ENCODE measurements at regions not wholly inside any gene's neighbourhood (a gene's known extent, or its start where the extent isn't known, plus 50 kb on each side); places are given as distances from the start of the nearest gene placed in this dataset.
"Not testable (repeated sequence)": the region's sequence is repeated elsewhere in the genome, so short reads cannot be mapped to it uniquely, and the experiment has no call there.

DNA sequence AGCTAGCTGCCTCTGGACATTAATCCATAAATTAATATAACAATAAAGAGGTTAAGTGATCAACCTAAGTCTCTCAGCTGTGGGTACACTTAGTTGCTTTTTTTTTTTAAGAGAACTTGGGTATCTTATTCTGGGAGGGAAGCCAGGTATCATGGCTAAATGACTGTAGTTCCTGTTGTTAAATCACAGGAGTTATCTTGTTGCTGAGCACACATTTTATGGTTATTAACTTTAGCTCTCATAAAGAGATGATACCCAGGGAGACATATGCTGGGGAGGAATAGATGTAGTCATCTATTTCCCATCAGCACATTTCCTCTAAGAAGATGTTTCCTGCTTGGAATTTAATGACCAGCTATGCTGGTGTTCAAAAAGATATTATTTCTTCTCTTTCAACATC, 227.8 kb downstream of the PTGER3 start:
- DNase-seq (ENCODE audit: low spot score): no peak

DNA sequence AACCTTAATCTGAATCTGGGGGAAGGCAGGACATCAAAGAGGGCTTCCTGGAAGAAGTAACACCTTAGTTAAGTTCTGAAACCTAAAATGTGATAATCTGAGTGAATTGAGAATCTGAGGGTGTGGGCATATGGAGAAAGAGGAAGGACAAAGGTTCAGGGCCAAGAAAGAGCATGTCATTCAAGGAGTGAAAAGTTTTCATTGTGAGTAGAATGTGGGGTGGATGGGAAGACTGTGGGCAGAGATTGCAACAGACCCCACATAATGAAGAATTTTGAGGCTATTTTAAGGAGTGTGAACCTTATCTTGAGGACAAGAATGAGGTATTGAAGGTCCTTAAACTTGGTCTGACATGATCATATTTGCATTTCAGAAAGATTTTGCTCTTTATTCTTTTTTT, 227.2 kb downstream of the PTGER3 start:
- DNase-seq (ENCODE audit: low spot score): no peak

DNA sequence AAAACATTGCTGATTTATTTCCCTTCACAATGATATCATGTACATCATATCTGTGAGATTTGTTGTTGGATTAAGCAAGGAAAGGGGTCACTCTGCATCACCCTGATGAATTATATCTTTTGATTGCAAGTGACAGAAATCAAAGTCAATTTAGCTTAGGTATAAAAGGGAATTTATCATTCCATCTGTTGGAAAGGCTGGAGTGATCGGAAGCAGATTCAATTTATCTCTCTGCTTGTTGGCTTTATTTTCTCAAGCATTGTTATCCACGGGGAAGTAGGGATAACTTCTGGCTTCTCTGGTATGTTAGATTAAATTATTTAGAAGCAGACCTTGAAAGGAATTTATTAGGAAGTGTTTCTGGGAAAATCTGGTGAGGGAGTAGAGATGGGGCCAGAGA, 226.6 kb downstream of the PTGER3 start:
- no peak for DNase-seq (ENCODE audit: low spot score)

DNA sequence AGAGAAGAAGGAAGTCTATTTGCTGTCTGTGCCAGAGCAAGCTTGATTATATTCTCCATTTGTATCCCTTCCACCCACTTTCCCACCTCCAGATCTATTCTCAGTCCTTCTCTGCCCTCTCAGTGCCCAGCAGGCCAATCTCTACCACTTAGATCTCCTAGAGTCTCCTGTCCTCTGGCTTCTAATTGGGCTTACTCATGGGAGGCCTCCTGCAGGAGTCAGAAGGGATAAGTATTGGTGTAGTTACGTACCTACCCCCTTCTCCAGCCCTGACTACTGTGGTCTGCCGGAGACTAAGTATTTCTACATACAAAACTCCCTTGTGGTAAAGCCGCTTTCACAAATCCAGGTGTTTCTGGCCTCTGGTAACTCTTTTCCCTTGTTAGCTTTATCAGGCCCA, 221.2 kb downstream of the PTGER3 start:
- DNase-seq (ENCODE audit: low spot score): no peak

DNA sequence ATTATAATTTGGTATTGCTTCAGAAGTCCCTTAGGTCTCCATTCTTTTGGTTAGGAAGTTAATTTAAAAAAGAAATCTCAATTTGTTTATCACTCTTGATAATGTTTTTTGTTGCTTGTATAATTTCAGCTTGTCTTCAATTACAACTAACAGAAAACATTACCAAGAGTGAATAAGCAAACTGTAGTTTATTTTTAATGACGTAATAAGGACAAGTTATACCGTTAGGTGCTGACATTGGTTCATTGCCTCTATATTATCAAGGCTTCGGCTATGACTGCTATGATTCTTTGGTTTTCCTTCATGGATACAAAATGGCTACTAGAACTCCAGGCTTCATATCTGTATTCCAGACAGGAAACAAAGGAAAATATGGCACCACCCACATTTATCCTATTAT, 220.6 kb downstream of the PTGER3 start:
- DNase-seq (ENCODE audit: low spot score): no peak

DNA sequence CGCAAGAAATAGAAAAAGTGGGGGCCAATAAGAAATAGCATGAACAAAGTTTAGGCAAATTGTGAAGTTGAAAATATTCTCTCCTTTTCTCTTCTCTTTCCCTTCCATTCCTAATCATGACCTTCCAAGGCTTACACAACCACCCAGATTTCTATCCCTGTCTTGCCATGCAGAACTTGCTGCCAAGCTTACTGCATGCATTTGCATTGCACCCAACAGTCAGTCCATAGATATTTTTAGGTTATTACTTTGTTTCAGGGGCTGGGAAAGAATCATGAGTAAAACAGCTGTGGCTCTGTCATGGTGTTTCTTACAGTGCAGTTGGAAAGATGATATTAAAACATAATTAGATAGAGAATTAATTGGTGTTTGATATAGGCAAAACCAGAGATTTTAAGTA, 219.4 kb downstream of the PTGER3 start:
- no peak for DNase-seq (ENCODE audit: low spot score)

DNA sequence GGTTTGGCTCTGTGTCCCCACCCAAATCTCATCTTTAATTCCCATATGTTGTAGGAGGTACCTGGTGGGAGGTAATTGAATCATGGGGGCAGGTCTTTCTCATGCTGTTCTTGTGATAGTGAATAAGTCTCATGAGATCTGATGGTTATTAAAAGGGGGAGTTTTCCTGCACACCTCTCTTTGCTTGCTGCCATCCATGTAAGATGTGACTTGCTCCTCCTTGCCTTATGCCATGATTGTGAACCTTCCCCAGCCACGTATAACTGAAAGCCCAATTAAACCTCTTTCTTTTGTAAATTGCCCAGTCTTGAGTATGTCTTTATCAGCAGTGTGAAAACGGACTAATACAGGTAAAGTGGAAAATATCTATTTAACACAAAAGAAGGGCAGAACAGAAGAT, 213.3 kb downstream of the PTGER3 start:
- DNase-seq (ENCODE audit: low spot score): not testable (repeated sequence)

DNA sequence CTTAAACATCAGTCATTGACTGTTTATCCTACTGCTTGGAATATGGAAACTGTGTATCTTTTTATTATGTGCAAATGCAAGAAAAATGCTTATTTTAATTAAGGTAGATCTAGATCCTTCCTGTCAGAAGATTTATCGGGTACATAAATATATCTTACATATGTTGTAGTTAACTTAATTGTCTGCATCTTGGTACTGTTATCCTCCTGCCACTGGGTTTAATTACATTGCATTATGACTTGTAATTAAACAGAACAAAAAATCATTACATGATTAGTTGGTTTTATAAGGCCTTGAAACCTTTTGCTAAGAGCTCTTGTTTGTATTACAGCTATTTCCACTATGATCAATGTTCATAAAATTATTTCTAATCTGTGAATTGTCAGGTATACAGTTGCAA, 211.2 kb downstream of the PTGER3 start:
- no peak for DNase-seq (ENCODE audit: low spot score)

DNA sequence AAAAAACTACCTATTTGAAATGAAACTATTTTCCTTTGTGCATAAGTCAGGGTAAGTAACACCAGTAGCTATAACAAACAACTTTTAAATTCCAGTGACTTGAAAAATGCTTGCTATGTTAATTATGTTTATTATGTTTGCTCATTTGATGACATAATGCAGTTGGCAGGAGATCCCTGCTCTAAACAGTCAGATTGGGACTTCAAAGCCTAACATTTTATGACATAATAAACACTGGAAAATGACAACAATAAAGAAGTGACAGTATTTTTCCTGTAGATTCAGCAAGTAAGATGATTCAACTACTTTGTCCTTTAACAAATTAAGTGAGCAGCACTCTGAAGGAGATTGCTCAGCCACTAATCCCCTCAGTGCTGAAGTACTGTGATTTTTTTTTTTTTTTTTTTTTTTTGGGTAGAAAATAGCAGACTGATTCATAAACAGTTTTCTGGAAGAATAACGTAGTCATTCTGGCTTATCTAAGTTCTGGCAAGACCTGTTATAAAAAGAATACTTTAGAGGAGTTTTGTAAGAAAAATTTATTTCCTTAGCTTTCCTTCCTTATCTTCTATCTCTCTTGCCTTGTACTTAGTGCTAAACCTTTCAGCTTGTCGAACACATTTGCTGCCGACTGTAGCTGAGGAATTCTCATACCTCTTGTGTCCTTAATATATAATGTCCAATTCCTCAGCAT, 207.2 kb downstream of the PTGER3 start:
- DNase-seq (ENCODE audit: low spot score): no peak

DNA sequence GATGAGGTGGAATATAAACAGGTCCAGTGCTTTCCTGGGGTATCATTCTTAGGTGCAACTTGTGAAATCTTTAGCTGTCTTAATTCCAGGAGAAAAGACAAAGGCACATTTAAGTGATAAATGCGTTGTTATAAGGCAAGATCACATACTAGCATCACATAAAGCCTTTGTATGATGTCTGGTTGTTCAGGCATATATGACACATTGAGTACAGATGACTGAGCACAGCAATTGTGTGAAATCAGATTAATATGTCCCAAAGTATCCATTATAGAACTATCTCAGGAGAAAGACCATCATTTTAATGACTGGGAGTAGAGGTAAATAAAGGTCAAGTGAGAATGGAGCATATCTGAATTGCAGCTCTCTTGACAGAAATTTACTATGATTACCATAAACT, 205.1 kb downstream of the PTGER3 start:
- no peak for DNase-seq (ENCODE audit: low spot score)

DNA sequence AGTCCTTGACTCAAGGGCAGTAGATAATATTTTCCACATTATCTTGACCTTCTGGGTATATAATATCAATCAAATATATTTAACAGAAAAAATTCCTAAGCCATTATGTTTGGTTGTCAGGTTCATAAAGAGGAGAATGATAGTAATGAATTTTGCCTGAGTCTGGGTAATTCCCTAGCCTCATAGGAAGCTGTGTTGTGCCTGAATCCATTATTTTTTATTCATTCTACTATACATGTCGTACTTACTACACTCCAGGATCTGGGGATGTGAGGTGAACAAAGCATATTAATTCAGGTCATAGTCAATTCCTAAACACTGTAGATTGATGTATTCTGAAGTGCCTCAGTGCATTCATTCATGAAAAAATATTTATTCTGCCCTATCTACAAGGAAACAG, 204.2 kb downstream of the PTGER3 start:
- DNase-seq (ENCODE audit: low spot score): no peak

DNA sequence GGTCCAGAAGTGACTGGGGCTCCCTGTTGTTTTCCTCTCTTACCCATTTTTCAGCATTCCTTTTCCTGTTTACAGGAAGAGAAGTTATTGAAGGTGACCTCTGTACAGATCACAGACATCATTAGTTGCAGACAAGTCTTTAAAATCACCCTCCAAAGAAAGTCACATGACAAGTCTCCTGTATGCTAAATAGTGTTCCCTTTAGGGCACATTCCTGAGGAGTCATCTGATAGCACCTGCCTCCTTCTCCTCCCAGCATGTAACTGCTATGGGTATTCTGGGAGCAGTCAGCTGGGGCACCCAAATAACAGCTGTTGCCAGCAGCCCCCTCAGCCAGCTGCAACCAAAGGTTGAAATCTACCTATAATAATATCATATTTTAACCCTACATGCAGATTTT, 200.6 kb downstream of the PTGER3 start:
- DNase-seq (ENCODE audit: low spot score): no peak

DNA sequence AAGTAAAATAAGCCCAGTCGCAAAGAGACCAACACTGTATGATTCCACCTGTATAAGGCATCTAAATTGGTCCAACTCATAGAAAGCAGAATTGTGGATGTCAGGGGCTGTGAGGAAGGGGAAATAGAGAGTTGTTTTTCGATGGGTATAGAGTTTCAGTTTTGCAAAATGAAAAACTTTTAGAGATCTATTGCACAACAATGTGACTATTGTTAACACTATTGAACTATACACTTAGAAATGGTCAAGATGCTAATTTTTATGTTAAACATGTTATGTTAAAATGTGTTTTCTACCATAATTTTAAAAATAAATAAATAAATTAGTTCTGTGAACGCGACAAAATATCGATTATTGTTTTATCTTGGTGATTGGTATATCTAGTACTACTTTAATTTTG, 192.4 kb downstream of the PTGER3 start:
- DNase-seq (ENCODE audit: low spot score): no peak

DNA sequence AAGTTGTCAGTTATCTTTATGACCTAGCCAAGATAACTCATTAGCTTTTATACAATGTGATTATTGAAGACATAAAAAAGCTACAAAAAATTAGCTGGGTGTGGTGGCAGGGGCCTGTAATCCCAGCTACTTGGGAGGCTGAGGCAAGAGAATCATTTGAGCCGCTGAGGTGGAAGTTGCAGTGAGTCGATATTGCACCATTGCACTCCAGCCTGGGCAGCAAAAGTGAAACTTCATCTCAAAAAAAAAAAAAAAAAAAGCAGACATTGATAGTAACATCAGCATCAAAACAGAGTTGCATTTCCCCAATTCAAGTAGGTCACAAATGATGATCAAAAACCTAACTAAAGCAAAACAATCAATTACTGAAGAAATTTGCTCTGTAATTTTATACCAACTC, 191.4 kb downstream of the PTGER3 start:
- no peak for DNase-seq (ENCODE audit: low spot score)

DNA sequence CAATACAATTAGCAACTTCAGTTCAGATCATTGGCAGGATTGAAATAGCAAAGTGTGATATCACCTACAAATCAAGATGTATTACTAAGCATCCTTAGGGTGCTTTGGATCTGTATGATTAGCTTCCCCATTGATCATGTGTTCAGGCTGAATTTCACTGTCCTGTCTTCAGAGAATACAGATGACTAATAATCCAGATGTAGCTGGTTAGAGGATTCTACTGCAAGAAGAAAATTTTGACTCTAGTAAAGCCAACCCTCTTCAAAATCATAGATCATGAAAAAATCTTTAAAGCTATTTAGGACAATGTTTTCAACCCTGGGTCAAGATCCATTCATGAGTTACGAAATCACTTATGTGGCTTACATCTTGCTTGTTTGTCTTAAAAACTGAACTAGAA, 184.4 kb downstream of the PTGER3 start:
- no peak for DNase-seq (ENCODE audit: low spot score)

DNA sequence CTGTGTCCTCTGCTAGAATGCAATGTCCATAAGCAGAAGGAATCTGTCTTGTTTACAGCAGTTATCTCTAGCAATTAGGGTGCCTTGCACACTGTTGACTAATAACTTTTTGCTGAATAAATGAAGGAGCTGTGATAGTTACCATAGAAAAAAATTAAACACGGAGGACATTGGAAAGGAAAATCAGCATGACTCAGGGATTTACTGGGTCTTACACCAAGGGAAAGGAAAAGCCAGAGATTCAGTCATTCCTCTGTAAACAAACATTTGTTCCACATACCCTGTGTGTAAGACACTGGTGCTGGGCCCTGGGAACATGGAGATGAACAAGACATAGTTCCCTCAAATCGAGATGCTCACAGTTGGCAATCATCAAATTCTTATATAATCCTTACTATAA, 183.3 kb downstream of the PTGER3 start:
- DNase-seq (ENCODE audit: low spot score): no peak

DNA sequence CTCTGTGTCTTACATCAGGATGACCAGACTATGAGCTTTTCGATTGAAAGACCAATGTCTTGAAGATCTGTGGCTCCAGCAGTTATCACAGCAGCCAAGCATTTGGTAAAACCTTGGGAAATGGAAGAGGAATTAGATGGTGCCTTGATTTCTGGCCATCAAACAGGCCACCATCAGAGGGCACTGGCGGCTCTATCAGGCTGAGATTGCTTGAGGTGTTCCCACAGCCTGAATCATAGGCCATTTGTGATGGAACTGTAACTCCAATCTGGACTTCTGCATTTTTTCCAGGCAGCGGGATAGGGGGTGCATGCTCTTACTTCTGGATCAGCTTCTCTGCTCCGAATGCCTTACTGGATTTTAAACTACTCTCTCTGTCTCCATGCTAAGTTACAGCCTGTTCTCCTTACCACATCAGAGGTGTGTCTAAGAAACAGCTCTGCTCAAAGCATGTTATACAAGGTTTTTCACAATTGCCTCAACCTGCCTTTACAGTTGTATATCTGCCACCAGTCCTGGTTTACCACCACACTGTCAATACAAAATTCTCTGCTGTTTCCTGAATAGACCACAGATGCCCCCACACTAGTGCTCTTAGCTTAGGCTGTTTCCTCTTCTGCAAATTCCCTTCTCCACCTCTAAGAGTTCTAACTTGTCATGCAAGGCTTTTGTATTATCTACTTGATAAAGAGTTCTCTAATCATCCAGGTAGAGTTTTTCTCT, 180.9 kb downstream of the PTGER3 start:
- DNase-seq (ENCODE audit: low spot score): no peak

DNA sequence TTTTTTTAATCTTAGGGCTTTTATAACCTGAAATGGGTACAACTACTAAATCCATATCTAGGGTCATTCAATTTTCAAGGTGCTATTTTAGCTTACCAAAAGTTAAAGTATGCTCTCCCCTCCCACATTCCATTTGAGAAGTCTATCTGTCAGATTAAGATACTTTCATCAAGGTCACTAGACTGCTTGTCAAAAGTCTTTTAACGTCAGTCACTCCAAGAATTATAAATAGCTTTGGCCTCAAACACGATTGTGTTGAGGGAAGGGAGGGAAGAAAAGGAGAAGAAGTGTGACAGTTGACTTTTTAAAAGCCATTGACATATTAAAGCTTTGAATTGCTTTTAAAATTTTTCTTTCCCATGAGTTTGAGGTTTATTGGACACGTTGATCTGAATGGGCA, 175.8 kb downstream of the PTGER3 start:
- no peak for DNase-seq (ENCODE audit: low spot score)

DNA sequence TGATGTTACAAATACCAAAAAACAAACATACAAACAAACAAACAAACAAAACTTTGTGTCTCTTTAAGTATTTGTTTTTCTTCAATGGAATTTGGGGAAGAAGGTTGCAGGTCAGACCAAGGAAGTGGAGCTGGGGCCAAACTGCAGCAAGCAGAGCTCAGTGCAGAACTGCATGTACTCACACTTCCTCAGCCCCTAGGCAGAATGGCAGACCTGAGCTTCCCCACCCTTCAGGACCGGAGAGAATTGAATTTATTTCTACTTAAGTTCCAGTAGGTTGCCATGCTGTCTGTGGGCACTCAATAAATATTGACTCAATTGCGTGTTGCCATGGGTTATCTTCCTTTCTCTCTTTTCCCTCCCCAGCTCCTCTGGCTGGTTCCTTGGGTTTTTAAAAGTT, 173.6 kb downstream of the PTGER3 start:
- DNase-seq (ENCODE audit: low spot score): no peak

DNA sequence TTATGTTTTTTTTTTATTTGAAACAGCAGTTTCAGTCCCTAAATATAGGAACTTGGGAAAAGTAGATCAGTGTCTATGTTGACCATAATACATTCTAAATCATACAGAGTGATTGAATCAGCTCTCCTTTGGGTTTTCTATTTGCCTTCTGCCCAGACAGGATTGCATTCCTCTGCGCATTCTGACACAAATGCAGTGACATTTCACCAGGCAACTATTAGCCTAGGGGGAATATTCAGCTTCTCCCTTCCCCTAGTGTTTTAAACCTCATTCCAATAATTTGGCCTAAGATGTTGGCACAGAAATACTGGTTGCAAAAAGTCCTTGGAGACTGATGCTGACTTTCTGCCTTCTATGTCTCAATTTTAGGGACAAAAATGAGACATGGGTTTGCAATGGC, 172.8 kb downstream of the PTGER3 start:
- DNase-seq (ENCODE audit: low spot score): no peak

DNA sequence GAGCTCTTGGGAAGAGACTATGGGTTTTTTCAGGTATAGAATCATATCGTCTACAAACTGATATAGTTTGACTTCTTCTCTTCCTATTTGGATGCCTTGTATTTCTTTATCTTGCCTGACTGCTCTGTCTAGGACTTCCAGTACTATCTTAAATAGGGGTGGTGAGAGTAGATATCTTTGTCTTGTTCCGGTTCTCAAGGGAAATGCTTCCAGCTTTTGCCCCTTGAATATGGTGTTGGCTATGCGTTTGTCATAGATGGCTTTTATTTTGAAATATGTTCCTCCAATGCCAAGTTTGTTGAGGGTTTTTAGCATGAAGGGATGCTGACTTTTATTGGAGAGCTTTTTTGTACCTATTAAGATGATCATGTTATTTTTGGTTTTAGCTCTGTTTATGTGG, 170.3 kb downstream of the PTGER3 start:
- no peak for DNase-seq (ENCODE audit: low spot score)

DNA sequence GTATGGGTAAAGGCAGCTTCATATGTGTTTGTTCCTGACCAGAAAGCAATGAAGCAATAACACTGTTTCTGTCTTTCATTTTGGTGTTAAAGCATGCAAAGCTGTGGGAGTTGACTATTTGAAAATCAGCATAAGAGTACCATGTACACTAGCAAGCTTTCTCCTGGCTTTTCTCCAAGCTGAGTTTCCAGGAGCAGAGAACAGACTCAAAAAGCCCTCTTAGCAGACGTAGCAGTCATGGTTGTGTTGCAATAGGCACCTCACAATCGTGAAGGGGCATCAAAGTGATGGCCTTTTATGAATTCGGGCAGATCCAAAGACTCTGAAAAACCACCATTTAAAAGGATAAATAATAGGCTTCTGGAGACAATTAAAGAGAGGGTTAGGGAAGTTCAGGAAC, 159.7 kb downstream of the PTGER3 start:
- no peak for DNase-seq (ENCODE audit: low spot score)

DNA sequence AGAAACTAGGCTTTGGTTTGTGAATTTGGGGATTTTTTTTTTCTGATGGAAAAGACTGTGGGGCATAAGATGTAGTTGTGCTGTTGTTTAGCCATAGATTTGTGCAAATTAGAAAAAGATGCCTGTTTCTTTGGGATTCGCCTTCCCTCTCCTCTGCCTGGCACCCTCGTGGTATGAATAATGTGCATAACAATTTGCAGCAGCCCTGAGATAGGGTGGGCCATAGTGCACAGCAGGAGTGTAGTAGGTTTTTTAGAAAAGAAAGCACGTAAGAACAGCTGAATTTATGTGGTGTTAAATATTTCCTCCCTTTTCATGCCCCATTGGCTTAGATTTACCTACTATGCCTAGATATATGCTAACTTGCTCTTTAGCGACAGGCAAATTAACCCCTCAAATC, 158.9 kb downstream of the PTGER3 start:
- DNase-seq (ENCODE audit: low spot score): no peak

DNA sequence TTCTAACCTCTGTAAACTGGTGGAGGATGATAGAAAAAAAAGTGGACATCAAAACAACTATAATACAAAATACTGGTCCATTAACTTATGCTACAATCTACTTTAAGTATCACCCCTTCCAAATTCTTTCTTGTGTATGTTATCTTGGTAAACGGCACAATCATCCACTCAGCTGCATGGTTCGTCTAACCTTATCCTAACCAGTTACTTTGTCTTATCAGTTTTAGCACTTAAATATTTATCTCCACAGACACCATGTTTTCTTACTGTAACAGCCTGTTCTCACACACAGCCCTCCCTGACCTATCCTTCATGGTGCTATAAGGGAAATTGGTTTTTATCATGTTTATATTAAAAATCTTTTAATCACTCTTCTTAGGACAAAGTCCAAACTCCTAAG, 157.2 kb downstream of the PTGER3 start:
- no peak for DNase-seq (ENCODE audit: low spot score)

All from mucosa of gallbladder (tissue), 1 donor.